BJ (cell line): ENCODE measurements at regions not wholly inside any gene's neighbourhood (a gene's known extent, or its start where the extent isn't known, plus 50 kb on each side); places are given as distances from the start of the nearest gene placed in this dataset.
"Not testable (repeated sequence)": the region's sequence is repeated elsewhere in the genome, so short reads cannot be mapped to it uniquely, and the experiment has no call there.

Experiments
- CTCF ChIA-PET: fragments of 350-600 bp; formaldehyde crosslinking; extraction: SDS; loops from one replicate; lab custom pipeline; 2021; ENCODE audit warnings: antibody characterized with exemption, inconsistent platforms; lab: Yijun Ruan, JAX
- POLR2A ChIA-PET: fragments of 300-600 bp; sonication (Branson Sonifier 250); formaldehyde crosslinking; extraction: SDS; loops from one replicate; lab custom pipeline; 2021; ENCODE audit warnings: antibody characterized with exemption; lab: Charles Lee
- DNase-seq: peaks from one replicate; pipeline ENCODE4 v3.0.0-alpha.2; 2011; ENCODE audit warnings: low read depth
- H3K27me3 ChIP-seq: 2 replicates; pipeline ENCODE4 v1.6.0; 2011; ENCODE audit warnings: low read length; ENCODE audit not compliant: control insufficient read depth, insufficient read depth
- H3K36me3 ChIP-seq: 2 replicates; pipeline ENCODE4 v1.5.1; 2011; ENCODE audit warnings: low read length; ENCODE audit not compliant: control insufficient read depth, insufficient read depth
- H3K4me3 ChIP-seq: 2 replicates; pipeline ENCODE4 v1.5.1; 2011; ENCODE audit warnings: low read depth, mild to moderate bottlenecking, control low read depth, low read length
- TF ChIP-seq, protein P1 (sequence below): IDR thresholded peaks from 2 replicates; pipeline ENCODE4 v1.5.1; 2011; ENCODE audit warnings: low read depth, mild to moderate bottlenecking, control low read depth, inconsistent platforms, low read length, moderate library complexity; ENCODE audit not compliant: insufficient read depth

DNA sequence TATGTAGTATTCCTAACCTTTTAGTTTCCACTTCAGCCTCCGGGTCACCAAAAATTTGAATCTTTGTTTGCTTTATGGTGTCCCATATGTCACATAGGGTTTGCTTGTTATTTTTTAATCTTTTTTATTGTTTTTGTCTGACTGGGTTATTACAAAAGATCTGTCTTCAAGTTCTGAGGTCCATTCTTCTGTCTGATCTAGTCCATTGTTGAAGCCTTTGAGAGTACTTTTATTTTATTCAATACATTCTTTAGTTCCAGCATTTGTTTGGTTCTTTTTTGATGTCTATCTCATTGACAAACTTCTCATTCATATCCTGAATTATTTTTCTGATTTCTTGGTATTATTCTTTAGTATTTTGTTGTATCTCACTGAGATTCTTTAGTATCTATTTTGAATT is 99.8 kb downstream of the GPR65 start:
- no peak overlapping the region for H3K4me3 ChIP-seq
- CTCF ChIA-PET = no interaction called here
- POLR2A ChIA-PET = no interaction called here
- TF ChIP-seq, protein P1, sequence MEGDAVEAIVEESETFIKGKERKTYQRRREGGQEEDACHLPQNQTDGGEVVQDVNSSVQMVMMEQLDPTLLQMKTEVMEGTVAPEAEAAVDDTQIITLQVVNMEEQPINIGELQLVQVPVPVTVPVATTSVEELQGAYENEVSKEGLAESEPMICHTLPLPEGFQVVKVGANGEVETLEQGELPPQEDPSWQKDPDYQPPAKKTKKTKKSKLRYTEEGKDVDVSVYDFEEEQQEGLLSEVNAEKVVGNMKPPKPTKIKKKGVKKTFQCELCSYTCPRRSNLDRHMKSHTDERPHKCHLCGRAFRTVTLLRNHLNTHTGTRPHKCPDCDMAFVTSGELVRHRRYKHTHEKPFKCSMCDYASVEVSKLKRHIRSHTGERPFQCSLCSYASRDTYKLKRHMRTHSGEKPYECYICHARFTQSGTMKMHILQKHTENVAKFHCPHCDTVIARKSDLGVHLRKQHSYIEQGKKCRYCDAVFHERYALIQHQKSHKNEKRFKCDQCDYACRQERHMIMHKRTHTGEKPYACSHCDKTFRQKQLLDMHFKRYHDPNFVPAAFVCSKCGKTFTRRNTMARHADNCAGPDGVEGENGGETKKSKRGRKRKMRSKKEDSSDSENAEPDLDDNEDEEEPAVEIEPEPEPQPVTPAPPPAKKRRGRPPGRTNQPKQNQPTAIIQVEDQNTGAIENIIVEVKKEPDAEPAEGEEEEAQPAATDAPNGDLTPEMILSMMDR = no peak
- no peak for DNase-seq
- no peaks in the 10 kb centered on the region for H3K27me3 ChIP-seq
- no peaks in the 10 kb centered on the region for H3K36me3 ChIP-seq

DNA sequence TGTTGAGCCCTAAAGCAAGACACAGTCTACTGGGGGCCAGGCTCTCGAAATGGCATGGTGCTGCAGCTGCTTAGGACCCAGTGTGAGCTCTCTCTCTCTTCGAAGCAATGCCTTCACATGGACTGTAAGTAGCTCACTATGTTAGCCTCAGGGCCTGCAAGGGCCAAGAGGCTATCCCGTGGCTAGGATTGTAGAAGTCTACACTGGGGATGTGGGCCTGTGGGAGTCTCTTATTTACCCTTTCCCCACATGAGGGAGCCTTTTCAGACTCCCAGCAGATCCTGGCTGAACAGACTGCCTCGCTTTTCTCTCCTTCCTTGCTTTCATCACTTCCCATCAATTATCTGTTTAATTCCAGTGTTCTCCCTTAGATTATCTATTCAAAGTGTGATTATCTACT is 101.4 kb downstream of the GPR65 start:
- POLR2A ChIA-PET = no interaction called here
- CTCF ChIA-PET = no interaction called here
- Histone ChIP-seq H3K27me3 (no peaks in the 10 kb centered on the region), H3K4me3 (no peak overlapping the region), H3K36me3 (no peaks in the 10 kb centered on the region)
- TF ChIP-seq, protein P1 = no peak
- no peak for DNase-seq

DNA sequence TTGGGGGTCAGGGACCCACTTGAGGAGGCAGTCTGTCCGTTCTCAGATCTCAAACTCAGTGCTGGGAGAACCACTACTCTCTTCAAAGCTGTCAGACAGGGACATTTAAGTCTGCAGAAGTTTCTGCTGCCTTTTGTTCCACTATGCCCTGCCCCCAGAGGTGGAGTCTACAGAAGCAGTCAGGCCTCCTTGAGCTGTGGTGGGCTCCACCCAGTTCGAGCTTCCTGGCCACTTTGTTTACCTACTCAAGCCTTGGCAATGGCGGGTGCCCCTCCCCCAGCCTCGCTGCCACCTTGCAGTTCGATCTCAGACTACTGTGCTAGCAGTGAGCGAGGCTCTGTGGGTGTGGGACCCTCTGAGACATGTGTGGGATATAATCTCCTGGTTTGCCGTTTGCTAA is 122.7 kb downstream of the GPR65 start:
- H3K4me3 ChIP-seq, H3K36me3 ChIP-seq, DNase-seq, H3K27me3 ChIP-seq, POLR2A ChIA-PET: not testable (repeated sequence)
- CTCF ChIA-PET = interaction anchor here (1.0 kb wide), 1 partner anchor 113 kb away, joined by 4 read pairs; no protein-coding TSS in a partner anchor

DNA sequence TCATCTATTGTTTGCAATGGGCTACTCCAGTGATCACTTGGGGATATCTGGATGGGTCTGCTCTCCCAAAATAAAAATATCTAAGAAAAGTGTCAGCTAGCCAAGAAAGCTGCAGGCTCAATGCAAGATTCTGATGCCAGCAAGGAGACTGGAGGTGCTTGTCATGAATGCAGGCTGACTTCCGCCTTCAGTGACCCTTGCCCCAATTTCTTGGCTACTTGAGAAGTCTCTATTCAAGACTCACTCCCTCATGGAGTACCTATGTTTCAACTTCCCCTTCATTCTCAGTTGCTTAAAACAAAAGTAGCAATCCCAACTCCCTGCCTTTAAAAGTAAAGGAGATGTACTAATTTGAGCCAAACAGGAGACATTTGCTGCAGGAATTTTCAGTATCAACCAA is 123.9 kb downstream of the GPR65 start:
- no peak overlapping the region for H3K4me3 ChIP-seq
- ChIA-PET CTCF (interaction anchor here (1.0 kb wide), 1 partner anchor 115 kb away, joined by 4 read pairs; no protein-coding TSS in a partner anchor), POLR2A (no interaction called here)
- H3K36me3 ChIP-seq = no peaks in the 10 kb centered on the region
- DNase-seq = no peak
- H3K27me3 ChIP-seq = no peaks in the 10 kb centered on the region
- TF ChIP-seq, protein P1 = no peak

DNA sequence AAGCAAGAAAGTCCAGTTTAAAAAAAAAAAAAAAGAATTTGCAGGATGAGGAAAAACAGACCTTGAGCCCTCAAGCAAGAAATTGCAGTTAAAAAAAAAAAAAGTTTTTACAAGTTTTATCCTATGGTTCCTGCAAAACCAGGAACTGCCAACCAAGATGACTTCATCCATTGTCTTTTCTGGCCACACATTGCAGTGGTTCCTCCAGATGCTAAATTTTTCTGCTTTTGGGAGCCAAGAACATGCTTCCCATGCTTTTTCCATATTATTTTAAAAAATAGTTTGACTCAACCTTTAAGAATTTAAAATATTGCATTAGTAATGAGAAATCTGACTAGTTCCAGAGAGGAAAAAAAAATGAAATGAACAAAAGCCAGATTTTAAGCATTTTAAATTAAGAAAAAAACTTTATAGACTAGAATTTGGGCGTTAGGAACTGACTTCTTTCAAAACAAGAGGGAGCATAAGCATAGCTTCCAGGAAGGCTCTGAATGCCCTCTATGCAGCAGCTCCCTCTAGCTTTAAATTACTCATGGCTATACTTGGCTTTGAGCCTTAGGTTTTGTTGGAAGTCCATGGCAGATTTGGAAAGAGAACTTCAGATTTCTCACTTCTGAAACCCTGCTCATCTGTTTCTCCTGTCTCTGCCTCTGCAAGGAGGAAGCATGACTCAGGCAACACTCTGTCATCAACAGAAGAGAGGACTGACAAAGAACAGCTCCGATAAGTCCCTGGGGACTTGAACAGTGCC is 124.5 kb downstream of the GPR65 start:
- no peaks in the 10 kb centered on the region for H3K27me3 ChIP-seq
- POLR2A ChIA-PET = no interaction called here
- TF ChIP-seq, protein P1 = peak; percentile 33
- no peak overlapping the region for H3K4me3 ChIP-seq
- H3K36me3 ChIP-seq = no peaks in the 10 kb centered on the region
- peak; percentile 70 for DNase-seq
- CTCF ChIA-PET = interaction anchor here (0.8 to 1.4 kb wide), 3 partner anchors 19 to 59 kb away, joined by 3 to 6 read pairs (median 4); no protein-coding TSS in a partner anchor
